HG03045 (cell line): ENCODE measurements at regions not wholly inside any gene's neighbourhood (a gene's known extent, or its start where the extent isn't known, plus 50 kb on each side); places are given as distances from the start of the nearest gene placed in this dataset.
A peak's percentile ranks its signal among the peaks of the same experiment; 100 is the strongest.
"Not testable (repeated sequence)": the region's sequence is repeated elsewhere in the genome, so short reads cannot be mapped to it uniquely, and the experiment has no call there.

Experiments used
- ATAC-seq: cut with Tn5 transposase; IDR thresholded peaks from one replicate; pipeline ENCODE4 v1.9.1; 2021; ENCODE audit warnings: mild to moderate bottlenecking, moderate library complexity; ENCODE audit not compliant: unreplicated experiment

DNA sequence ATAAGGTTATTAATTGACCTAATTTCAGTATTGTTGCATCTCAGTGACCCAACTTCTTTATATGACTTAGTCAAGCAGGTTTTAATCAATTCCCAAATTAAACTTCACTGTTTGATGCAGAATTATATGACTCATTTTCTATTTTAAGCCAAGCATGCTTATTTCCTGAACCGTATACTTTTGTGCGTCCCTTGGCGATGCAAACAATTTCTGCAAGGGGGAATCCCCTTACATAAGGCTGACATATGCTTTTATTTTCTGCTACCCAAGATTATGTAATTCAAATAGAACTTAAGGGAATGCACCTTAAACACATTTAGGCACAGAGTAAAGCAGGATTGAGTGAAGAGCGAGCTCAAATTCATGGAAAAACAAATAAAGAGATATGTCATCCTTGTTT is 303.9 kb downstream of the PDCD6IP start:
- no peak for ATAC-seq

DNA sequence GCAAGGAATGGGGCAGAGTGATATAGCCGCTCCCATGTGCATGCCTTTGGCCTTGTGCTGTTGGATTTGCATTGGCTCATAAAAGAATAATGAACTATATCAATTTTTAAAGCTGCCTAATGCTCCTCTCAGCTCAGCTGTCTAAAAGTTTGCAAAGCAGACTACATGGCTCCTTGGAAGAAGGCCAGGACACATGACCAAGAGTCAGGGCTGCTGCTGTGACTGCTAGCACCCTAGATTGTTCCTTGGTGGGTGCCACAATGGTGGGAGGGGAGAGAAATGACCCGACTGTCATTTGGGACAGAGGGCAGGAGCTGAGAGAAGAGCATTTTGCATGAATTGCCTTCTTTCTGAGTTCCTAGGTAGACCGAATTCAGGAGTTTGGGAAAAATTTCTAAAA is 307.9 kb downstream of the PDCD6IP start:
- ATAC-seq: no peak

DNA sequence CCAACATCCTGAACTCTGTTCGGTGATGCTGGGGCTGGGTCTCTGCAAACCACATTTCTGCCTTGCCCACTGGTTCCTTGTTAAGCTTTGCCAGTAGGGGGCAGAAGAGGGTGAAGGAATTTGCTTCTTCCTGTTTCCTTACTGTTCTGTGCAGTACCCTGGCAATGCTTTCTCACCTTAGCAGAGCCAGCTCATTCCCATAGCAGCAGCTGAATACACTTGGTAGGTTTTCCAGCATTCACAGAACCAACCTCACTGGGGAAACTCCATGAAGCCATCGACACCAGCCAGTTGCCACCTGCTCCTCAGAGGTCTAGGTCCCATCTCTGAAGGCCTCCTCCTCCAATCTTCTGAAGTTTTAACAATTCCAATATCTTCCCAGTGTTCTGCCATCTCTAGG is 308.4 kb downstream of the PDCD6IP start:
- peak; percentile 39 for ATAC-seq

DNA sequence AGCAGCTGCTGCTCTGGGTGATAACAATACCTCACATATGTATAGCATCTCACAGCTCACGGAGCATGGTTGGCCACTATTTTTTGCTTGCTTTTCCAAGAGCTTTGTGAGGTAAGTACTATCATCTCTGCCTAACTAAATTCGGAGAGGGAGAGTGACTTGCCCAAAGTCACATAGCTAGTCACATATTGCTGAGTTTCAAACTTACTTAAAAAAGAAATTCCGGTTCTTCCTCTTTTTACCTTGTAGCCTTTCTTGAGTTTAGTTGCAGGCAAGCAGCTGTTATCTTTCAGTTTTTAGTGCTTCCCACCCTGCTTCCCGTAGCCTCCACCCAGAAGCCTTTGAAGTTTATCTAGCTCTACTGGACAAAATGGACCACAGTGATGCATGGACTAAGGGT is 309.2 kb downstream of the PDCD6IP start:
- peak; percentile 50 for ATAC-seq

DNA sequence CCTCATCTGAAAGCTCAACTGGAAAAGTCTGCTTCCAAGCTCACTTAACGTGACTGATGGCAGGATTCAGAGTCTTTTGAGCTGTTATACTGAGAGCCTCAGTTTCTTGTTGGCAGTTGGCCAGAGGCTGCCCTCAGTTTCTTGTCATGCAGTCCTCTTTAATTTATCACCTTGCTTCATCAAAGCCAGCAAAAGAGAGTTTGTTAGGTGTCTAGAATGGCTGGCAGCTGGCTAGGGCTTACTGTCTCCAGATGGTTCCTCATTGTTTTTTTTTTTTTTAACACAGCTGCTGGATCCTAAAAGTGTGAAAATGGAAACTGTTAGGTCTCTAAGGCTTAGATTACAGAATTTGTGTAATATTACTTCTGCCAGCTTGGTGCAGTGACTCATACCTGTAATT is 310.6 kb downstream of the PDCD6IP start:
- ATAC-seq: no peak

DNA sequence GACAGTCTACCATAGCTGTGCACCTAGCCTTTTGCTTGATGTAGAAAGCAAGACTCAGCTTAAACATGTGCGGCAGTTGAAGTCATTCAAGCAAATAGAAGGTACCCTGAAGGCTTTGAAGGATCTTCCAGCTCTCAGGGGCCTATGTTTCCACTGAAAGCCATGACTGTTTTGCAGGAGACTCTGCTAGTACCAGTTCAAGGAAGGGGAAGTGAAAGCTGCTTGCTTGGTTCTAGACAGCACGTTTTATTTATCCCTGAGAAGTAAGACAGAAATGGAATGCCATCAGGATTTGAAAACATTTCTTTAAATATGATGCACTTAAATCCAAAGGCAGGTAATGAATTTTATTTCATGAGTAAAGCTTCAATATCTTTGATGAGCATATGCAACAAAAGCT is 311.4 kb downstream of the PDCD6IP start:
- no peak for ATAC-seq

DNA sequence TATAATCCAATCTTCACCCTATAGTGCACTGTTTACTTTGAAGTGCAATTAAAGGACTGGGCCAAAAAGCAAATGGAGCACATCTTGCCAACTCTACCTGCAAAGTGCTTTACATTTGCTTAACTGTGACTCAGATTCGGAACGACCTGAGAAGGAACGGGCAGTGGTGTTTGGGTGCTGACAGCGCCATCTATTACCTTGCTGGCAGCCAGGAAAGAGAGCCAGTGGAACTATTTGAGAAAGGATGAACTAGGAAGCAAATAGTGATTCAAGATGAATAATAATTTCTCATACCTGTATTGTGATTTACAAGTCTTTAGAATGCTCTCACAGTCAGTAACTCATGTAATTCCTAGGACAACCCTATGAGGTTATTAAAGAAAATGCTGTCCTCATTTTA is 312.9 kb downstream of the PDCD6IP start:
- ATAC-seq: no peak

DNA sequence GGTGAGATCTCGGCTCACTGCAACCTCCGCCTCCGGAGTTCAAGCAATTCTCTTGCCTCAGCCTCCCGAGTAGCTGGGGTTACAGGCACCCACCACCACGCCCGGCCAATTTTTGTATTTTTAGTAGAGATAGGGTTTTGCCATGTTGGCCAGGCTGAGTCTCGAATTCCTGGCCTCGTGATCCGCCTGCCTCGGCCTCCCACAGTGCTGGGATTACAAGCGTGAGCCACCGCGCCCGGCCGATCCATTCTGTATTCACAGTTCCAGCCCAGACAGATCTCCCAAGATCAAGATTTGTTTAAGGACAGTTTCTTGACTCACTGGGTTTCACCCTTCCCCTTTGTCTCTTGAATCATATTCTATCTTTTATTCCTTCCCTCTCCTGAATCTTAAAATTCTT is 313.8 kb downstream of the PDCD6IP start:
- ATAC-seq: not testable (repeated sequence)

DNA sequence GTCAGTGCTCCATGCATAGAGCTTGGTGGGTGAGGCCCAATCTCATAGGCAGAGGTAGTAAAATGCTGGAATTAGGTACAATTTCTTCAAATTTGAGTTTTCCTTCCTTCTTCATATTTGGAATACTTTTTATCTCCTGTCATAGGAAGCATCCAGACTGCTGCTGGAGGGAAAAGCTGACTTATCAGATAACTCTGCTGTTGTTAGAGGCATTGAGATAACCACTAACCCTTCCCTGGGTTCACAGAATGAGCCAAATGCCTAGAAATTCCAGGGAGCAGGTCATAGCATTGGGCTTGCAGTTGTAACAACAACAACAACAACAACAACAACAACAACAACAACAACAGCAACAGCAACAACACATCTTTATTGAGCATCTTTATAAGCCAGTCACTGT is 332.7 kb downstream of the PDCD6IP start:
- ATAC-seq: no peak

DNA sequence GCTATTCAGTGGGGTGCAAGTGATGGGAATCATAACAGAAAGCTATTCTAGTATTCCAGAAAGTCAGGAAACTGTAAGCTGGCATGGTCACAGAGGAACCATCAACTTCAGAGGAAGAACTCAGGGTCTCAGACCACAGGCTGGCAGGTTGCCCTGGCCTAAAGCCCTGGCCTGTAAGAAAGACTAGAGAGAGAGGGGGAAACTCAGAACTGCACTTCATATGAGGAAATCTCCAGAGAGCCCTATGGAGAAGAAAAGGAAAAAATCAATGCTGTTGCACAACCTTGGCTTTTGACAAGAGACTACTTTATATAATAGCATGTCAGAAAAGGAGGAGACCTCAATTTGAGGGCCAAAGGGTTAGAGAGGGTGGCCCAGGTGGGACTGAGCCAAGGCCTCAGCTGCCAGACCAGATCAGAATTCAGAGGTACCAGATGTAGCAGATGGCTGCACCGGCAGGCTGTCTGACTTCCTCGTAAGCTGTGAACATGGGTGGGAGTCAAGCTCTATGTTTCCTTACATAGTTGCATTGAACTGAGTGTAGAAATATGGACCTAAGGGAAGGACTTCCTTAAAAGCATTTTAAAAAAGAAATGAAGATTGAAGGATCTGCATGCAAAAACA is 333.8 kb downstream of the PDCD6IP start:
- ATAC-seq: no peak

DNA sequence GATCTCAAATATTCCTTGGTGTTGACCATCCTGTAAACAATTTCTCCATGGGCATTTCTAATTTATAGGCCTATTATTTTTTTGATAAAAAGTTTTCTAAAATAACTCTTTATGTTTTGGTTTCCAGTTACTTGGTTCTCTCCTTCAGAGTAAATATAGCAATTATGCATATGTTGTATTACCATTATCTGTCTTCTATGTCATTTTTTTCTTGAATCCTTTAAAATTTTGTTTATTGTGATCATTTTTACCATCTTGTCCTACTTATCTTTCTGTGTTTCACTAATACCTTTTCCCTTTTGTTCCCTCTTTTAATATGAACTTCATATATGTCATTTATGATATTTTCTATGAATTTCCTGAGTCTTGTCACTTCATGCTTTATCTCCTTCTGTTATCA is 341.1 kb downstream of the PDCD6IP start:
- no peak for ATAC-seq

DNA sequence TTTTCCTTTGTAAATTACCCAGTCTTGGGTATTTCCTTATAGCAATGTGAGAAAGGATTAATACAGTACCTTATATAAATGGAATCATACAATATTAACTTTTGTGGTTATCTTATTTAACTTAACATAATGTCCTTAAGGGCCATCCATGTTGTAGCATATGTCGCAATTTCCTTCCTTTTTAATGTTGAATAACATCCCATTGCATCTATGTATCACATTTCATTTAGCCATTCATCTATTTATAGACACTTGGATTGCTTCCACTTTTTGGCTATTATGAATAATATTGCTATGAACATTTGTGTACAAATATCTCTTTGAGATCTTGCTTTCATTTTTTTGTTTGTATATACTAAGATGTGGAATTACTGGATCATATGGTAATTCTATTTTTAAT is 342.2 kb downstream of the PDCD6IP start:
- ATAC-seq: no peak

DNA sequence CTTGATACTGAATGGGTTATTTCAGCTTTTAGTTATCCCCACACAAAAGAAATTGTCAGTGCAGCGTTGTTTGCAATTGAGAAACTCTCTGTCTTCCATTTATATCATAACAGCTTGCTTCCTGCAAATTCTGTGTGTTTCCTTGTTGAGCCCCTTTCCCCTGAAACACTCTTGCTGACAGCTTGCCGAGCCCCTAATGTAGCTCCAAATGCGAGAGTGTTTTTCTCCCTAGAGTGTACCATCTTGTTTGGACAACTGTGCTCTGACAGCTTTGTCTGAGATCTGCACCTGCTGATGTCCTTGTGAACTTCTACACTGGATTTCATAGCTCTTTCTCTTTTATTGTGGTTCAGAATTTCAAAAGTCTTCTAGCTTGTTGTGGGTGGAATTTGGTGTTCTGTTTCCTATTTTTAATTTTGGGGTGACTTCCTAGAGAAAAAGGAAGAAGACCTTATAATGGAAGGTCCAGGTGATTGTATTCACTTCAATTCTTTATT is 343.5 kb downstream of the PDCD6IP start:
- ATAC-seq: no peak

DNA sequence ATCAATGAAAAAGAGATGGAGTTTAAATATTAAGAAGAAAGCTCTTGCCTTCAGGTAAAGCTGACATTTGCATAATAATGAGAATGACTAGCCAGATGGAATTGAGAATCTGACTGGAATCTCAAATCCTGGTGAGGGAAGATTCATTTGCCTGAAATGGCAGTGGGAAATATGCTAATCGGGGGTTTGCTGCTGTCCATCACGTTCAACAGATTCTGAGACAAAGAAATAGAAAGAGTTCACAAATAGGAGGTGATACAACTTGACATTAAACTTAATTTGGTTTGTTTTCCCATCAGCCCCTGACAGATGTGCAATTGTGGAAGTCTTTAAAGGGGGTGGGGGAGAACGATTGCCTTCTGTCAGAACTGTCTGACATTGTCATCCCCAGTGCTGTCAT is 347.4 kb downstream of the PDCD6IP start:
- ATAC-seq: no peak

DNA sequence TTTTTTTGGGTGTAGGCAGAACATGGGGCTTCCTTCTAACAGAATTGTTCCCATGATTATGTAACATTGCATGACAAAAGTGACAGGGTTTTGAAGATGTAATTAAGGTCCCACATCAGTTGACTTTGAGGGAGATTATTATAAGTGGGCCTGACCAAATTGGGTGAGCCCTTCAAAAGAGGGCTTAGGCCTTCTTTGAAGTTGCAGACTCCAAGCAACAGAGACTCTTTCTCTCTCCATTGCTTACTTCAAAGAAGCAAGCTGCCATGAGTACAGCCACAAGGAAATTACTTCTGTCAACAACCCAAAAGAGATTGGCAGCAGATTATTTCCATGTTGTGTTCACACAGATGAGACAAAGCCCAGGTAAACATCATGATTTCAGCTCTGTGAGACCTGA is 348.2 kb downstream of the PDCD6IP start:
- no peak for ATAC-seq

DNA sequence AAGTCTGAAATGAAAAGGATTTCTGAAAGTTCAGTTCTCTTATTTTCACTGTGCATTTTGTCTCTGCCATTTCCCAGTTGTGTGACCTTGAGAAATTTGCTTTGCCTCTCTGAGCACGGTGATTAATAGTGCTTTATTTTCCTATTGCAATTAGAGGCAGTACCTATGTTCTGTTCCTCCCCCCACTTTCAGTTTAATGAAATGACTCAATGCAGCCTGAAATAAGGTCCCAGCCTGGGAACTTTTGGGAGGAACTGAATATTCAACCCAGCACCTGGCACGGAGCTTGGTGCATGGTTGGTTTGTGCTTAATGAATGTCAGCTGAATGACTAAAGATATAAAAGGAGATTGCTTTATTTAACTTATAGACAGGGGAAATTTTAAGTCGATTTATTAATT is 352.6 kb downstream of the PDCD6IP start:
- no peak for ATAC-seq

DNA sequence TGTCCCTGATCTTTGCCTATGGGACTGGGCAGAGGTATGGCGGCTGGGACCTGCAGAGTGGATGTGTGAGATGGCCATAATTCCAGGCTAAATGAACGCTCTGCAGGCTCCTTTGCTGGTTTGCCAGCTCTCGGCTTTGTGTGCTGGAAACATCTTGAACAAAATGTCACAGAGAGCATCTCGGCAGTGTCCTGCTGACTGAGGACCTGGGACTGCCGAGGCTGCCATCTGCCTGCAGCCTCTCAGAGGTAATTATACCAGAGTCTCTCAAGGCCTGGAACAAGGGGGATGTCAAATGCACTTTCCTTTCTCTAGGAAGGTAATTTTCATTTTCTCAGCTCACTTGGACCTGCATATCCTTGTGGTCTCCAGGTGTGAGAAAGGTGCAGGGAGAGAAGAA is 354.2 kb downstream of the PDCD6IP start:
- ATAC-seq: no peak

DNA sequence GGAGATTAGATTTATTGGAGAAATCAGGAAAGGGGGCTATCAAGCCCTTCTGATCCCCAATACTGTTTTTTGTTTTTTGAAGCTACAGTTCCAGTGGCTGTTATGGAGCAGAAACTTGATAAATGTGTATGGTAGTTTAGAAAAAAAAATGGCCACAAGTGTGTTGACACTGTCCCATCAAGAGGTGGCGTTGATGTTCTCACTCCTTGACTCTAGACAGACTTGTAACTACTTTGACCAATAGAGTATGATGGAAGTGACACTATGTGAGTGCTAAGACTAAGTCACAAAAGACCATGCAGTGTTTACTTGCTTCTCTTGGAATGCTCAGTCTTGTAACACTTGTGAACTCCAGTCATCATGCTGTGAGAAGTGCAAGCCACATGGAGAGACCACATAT is 356.7 kb downstream of the PDCD6IP start:
- ATAC-seq: no peak

DNA sequence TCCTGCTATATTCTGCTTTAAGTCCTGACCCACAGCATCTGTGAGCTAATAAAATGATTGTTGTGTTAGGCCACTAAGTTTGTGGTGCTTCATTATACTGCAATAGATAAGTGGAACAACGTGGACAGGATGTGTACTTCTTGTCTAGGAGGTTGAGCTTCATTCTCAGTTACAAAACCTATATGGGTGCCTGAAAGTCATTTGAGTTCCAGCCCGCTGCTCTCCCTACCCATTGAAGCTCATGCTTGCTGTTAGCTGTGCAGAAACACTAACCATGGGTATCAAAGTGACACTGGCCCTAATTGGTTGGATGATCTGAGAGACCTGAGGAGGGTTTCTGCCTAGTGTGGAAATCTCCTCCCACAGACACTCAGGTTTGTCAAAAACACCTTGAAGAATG is 357.2 kb downstream of the PDCD6IP start:
- ATAC-seq: no peak

DNA sequence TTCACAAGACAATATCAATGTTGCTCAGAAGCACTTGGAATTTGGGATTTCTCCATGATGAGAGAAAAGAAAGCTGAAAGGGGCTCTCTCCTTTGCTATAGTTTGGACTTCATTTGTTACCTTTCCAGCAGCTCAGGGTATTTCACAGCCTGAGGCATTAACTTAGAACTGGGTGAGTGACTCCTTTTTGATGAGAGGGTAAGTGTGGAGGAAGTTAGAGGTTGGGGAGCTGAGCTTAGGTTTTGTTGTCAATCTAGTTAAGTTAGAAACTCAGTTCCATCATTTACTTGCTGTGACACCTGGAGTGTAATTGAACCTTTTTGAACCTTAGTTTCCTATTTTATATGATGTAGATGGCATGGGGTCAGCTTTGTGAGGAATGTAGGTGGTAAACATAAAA is 359.1 kb downstream of the PDCD6IP start:
- no peak for ATAC-seq

DNA sequence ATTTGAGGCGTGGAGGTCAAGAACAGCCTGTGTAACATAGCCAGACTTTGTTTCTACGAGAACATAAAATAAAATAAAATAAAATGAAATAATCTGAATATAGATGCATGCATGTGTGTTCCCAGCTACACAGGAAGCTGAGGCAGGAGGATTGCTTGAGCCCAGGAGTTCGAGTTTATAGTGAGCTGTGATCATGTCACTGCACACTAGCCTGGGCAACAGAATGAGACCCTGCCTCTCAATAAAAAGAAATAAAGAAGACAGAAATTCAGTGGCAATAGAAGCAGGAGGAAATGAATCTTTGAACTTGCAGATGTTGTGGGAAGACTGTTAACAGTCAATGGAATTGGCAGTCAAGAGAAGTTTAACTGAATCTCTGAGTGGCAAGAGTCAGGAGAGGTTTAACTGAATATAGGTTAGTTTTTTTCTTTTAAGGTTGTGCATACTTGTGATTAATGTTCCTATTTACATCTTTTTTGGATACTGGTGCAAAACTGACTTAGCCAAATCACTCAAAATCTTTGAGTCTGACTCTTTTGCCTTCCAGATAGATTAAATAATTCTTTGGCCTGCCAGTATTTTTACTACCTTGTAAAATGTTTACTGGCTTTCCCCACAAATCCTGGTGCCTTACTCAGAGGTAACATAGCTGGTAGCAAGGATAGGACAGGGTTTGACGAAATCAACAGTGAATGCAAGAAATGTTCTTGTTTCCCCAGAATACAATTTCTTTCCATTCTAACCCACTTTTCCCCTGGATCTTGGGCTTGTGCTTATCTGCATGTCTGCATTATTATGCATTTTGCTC is 361.4 kb downstream of the PDCD6IP start:
- ATAC-seq: no peak

DNA sequence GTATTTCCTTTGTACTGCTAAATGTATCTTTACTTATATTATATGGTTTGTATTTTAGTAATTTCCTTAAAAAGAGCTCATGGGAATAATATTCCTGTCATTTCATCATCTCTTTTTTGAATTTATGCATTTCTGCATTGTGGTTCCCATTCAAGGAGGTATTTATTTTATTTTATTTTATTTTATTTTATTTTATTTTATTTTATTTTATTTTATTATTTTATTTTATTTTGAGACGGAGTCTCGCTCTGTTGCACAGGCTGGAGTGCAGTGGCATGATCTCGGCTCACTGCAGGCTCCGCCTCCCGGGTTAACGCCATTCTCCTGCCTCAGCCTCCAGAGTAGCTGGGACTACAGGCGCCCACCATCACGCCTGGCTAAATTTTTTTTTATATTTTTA is 371.2 kb downstream of the PDCD6IP start:
- not testable (repeated sequence) for ATAC-seq

DNA sequence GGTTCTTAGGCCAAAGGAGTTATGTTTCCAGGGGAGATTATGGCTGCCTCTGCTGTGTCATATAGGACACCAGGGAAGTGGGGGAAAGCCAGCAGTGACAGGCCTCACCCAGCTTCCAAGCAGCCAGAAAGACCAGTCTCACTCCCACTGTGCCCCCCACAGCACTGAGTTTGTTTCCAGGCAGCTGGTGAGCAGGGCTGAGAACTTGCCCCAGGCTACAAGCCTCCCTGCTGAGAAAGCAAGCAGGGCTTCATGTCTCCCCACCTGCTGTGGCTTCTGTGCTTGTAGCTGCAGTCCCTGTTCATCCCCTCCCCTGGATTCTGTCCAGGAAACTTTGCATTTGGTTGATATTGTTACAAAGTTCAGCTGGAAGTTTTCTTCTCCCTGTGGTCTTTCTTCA is 376.3 kb downstream of the PDCD6IP start:
- no peak for ATAC-seq
